Body of pancreas (tissue), 4 donors: ENCODE measurements at regions not wholly inside any gene's neighbourhood (a gene's known extent, or its start where the extent isn't known, plus 50 kb on each side); places are given as distances from the start of the nearest gene placed in this dataset.

Experiments used
- POLR2A ChIP-seq, 3 donors: fragments of 450-650 bp; IDR thresholded peaks; one replicate each; pipeline ENCODE4 v1.6.1; 2016; ENCODE audit warnings: antibody characterized with exemption in 3 of 3, mild to moderate bottlenecking in 2 of 3
- TF ChIP-seq, protein P1 (sequence below), 7 experiments: fragments of 450-650 bp in 4 of 7; fragments of 200-600 bp in 3 of 7; sonication (generic) in 3 of 7; IDR thresholded peaks; one replicate each; pipeline ENCODE4 v1.5.1; 2016 to 2019; ENCODE audit warnings: antibody characterized with exemption in 7 of 7

DNA sequence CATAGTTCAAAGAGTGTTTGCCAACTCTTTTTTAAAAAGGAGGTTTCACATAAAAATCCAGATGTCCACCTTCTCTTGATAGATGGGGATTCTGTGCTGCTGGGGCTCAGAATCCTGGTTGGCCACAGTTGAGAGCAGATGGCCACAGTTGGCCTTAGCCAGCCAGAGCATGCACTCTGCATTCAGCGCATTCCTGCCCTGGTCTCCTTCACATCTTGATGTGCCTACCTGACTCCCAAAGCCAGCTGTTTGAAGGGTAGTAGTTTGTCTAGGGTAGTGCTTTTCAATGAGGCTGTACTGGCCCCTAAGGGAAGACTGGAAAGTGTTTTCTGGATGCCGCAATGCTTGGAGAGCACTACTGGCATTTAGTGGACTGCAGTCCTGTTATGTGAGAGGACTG lies 208.1 kb upstream of the HDAC9 start:
- TF ChIP-seq, protein P1, sequence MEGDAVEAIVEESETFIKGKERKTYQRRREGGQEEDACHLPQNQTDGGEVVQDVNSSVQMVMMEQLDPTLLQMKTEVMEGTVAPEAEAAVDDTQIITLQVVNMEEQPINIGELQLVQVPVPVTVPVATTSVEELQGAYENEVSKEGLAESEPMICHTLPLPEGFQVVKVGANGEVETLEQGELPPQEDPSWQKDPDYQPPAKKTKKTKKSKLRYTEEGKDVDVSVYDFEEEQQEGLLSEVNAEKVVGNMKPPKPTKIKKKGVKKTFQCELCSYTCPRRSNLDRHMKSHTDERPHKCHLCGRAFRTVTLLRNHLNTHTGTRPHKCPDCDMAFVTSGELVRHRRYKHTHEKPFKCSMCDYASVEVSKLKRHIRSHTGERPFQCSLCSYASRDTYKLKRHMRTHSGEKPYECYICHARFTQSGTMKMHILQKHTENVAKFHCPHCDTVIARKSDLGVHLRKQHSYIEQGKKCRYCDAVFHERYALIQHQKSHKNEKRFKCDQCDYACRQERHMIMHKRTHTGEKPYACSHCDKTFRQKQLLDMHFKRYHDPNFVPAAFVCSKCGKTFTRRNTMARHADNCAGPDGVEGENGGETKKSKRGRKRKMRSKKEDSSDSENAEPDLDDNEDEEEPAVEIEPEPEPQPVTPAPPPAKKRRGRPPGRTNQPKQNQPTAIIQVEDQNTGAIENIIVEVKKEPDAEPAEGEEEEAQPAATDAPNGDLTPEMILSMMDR (IDR thresholded peaks at IDR 0.05), result no peak
- no peak for TF ChIP-seq POLR2A (IDR thresholded peaks at IDR 0.05)
